ENCODE measurements at regions not wholly inside any gene's neighbourhood (a gene's known extent, or its start where the extent isn't known, plus 50 kb on each side); places are given as distances from the start of the nearest gene placed in this dataset.

DNA sequence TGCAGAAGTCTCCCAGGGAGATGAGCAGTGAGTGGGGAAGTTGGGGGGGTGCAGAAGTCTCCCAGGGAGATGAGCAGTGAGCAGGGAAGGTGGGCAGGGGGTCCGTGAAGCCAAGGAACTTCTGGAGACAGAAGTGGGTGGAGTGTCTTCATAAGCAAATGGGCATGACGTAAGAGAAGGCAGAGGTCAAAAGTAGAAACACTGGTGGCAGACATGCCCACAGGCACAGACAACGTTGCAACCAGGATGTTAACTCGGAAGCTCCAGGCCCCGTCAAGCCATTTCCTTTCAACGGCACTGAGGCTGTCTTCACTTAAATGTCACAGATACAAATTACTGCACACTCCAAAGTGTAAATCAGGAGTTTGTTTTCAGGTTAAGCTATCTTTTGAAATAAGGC is 186.1 kb downstream of the SHANK2 start:
- ATAC-seq (no peak), DNase-seq (no peak)
- no peak overlapping the region for H3K27ac ChIP-seq
- H3K9me3 ChIP-seq = no peaks in the 10 kb centered on the region
- H3K4me3 ChIP-seq = no peak overlapping the region
- H3K36me3 ChIP-seq = no peaks in the 10 kb centered on the region
- TF ChIP-seq, protein P1, sequence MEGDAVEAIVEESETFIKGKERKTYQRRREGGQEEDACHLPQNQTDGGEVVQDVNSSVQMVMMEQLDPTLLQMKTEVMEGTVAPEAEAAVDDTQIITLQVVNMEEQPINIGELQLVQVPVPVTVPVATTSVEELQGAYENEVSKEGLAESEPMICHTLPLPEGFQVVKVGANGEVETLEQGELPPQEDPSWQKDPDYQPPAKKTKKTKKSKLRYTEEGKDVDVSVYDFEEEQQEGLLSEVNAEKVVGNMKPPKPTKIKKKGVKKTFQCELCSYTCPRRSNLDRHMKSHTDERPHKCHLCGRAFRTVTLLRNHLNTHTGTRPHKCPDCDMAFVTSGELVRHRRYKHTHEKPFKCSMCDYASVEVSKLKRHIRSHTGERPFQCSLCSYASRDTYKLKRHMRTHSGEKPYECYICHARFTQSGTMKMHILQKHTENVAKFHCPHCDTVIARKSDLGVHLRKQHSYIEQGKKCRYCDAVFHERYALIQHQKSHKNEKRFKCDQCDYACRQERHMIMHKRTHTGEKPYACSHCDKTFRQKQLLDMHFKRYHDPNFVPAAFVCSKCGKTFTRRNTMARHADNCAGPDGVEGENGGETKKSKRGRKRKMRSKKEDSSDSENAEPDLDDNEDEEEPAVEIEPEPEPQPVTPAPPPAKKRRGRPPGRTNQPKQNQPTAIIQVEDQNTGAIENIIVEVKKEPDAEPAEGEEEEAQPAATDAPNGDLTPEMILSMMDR (IDR thresholded peaks at IDR 0.05) = no peak
- no peaks in the 10 kb centered on the region for H3K4me1 ChIP-seq
- no peaks in the 10 kb centered on the region for H3K27me3 ChIP-seq
- intact Hi-C loops (cut with DNase I) = no loop called here

DNA sequence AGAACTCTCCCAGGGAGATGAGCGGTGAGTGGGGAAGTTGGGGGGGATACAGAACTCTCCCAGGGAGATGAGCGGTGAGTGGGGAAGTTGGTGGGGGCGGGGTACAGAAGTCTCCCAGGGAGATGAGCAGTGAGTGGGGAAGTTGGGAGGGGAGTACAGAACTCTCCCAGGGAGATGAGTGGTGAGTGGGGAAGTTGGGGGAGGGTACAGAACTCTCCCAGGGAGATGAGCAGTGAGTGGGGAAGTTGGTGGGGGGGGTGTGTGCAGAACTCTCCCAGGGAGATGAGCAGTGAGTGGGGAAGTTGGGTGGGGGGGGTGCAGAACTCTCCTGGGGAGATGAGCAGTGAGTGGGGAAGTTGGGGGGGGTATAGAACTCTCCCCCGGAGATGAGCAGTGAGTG is 186.5 kb downstream of the SHANK2 start:
- intact Hi-C loops (cut with DNase I) = no loop called here
- no peak for ATAC-seq
- Histone ChIP-seq H3K36me3 (no peaks in the 10 kb centered on the region), H3K27me3 (no peaks in the 10 kb centered on the region), H3K4me3 (no peak overlapping the region), H3K27ac (no peak overlapping the region), H3K9me3 (no peaks in the 10 kb centered on the region), H3K4me1 (no peaks in the 10 kb centered on the region)
- DNase-seq = no peak
- TF ChIP-seq, protein P1 (IDR thresholded peaks at IDR 0.05) = no peak

DNA sequence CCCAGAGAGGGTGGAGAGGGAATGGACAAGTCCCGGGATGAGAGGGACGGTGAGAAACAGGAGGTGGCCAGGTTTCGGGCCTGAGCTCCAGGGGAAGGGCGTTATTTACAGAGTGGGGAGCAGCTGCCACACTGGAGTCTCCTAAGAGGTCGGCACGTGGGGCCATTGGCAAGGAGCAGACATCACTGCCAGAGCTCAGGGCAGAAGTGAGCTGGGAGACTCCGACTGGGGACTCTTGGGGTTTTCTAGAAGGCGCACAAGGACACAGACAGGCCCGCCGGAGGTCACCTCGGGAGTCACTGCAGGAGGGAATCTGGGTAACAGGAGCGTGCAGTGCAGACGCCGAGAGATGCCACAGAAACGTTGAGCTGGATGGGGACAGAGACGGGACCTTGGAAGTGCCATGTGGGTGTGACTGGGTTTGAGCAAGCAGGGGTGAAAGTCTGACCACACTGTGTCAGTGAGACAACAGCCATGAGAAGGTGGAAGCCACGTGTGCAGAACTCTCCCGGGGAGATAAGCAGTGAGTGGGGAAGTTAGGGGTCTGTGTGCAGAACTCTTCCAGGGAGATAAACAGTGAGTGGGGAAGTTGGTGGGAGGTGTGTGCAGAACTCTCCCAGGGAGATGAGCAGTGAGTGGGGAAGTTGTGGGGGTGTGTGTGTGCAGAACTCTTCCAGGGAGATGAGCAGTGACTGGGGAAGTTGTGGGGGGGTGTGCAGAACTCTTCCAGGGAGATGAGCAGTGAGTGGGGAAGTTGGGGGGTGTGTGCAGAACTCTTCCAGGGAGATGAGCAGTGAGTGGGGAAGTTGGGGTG is 187.5 kb downstream of the SHANK2 start:
- ATAC-seq = no peak
- TF ChIP-seq, protein P1 (IDR thresholded peaks at IDR 0.05) = no peak

DNA sequence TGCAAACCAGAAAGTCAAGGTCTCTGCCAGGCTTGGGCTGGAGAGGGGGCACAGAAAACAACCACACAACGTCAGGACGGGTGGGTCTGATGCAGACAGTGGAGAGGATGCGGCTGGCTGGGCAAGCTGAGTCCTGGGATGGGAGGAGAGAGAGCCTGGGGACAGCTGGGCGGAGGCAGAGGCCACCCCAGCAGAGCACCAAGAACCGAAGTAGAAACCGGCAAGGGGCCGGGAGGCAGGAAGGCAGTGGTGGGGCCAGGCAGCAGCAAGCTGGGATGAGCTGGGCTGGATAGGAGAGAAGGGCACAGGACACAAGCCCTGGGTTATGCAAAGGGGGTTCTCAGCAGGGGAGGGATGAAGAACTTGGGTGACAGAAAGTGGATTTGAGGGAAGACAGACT is 188.2 kb downstream of the SHANK2 start:
- no peaks in the 10 kb centered on the region for H3K27me3 ChIP-seq
- ATAC-seq (no peak), DNase-seq (no peak)
- intact Hi-C loops (cut with DNase I) = no loop called here
- no peaks in the 10 kb centered on the region for H3K36me3 ChIP-seq
- no peak overlapping the region for H3K4me3 ChIP-seq
- no peaks in the 10 kb centered on the region for H3K4me1 ChIP-seq
- TF ChIP-seq, protein P1 (IDR thresholded peaks at IDR 0.05) = no peak
- H3K27ac ChIP-seq = no peak overlapping the region
- no peaks in the 10 kb centered on the region for H3K9me3 ChIP-seq

More for the DNA sequence above, 187.5 kb downstream of the SHANK2 start:
- Histone ChIP-seq H3K9me3 (no peaks in the 10 kb centered on the region), H3K36me3 (no peaks in the 10 kb centered on the region), H3K27me3 (no peaks in the 10 kb centered on the region), H3K4me3 (no peak overlapping the region), H3K27ac (no peak overlapping the region), H3K4me1 (no peaks in the 10 kb centered on the region)
- intact Hi-C loops (cut with DNase I) = no loop called here
- no peak for DNase-seq

DNA sequence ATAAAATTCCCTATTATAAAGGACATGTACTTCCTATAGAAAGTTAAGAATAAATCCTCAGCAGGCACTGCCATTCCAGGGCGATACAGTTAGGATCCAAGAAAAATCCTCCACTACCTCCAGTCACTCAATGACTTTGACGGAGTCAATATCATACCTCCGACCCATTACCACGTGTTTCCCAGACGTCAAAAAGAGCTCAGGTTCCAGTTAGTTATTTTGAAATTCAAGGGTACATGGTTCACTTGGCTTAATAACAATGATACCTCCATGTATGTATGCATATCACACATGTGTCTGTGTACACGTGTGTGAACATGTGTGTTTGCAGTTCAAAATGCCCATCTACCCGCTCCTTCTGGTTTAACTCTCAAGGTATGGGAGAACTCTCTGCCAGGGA is 189.2 kb downstream of the SHANK2 start:
- Histone ChIP-seq H3K27me3 (no peaks in the 10 kb centered on the region), H3K27ac (no peak overlapping the region), H3K36me3 (no peaks in the 10 kb centered on the region), H3K4me1 (no peaks in the 10 kb centered on the region), H3K4me3 (no peak overlapping the region), H3K9me3 (no peaks in the 10 kb centered on the region)
- no peak for ATAC-seq
- intact Hi-C loops (cut with DNase I) = no loop called here
- DNase-seq = no peak
- TF ChIP-seq, protein P1 (IDR thresholded peaks at IDR 0.05) = no peak

Data from upper lobe of right lung (tissue), 1 donor.